CD14-positive monocyte (primary cell): ENCODE measurements at regions not wholly inside any gene's neighbourhood (a gene's known extent, or its start where the extent isn't known, plus 50 kb on each side); places are given as distances from the start of the nearest gene placed in this dataset.

Experiments used
- DNase-seq, 3 donors: peaks; one replicate each; pipeline ENCODE4 v3.0.0-alpha.2; 2011 to 2022
- H2AFZ ChIP-seq: 2 replicates; pipeline ENCODE4 v1.6.0; 2012; ENCODE audit warnings: mild to moderate bottlenecking, low read depth, low read length, inconsistent platforms; ENCODE audit not compliant: insufficient read depth, poor library complexity, severe bottlenecking
- H3K27ac ChIP-seq, 2 donors: 1 replicate in 1 of 2; 2 replicates in 1 of 2; pipeline ENCODE4 v1.5.1; 2012 to 2013; ENCODE audit warnings: low read length in 2 of 2, control low read depth in 1 of 2, inconsistent platforms in 1 of 2, low read depth in 1 of 2, mild to moderate bottlenecking in 1 of 2
- H3K27me3 ChIP-seq, 2 donors: one replicate each; pipeline versions ENCODE4 v1.6.0 to v1.6.1; 2011 to 2013; ENCODE audit warnings: low read length in 2 of 2; ENCODE audit not compliant: control insufficient read depth in 2 of 2, insufficient read depth in 2 of 2
- H3K36me3 ChIP-seq, 2 donors: replicated peaks in 1 of 2; 1 replicate in 1 of 2; 2 replicates in 1 of 2; pipeline versions ENCODE4 v1.5.1 to v1.6.1; 2012 to 2013; ENCODE audit warnings: low read length in 2 of 2, control low read depth in 1 of 2, inconsistent platforms in 1 of 2, mild to moderate bottlenecking in 1 of 2; ENCODE audit not compliant: insufficient read depth in 2 of 2, control insufficient read depth in 1 of 2
- H3K4me1 ChIP-seq, 2 donors: 1 replicate in 1 of 2; 2 replicates in 1 of 2; pipeline versions ENCODE4 v1.5.1 to v1.6.1; 2012 to 2013; ENCODE audit warnings: low read length in 2 of 2, control low read depth in 1 of 2, inconsistent platforms in 1 of 2, mild to moderate bottlenecking in 1 of 2, moderate library complexity in 1 of 2; ENCODE audit not compliant: insufficient read depth in 2 of 2, control insufficient read depth in 1 of 2
- H3K4me2 ChIP-seq: replicated peaks from 2 replicates; pipeline ENCODE3; 2012; ENCODE audit warnings: low read length, moderate library complexity, mild to moderate bottlenecking; ENCODE audit not compliant: poor library complexity, severe bottlenecking; ENCODE audit errors: extremely low read depth
- H3K4me3 ChIP-seq, 3 experiments: fragments of 200-600 bp in 1 of 3; sonication (generic) in 1 of 3; replicated peaks in 1 of 3; 1 replicate in 2 of 3; 2 replicates in 1 of 3; pipeline ENCODE4 v1.5.1; 2011 to 2013; ENCODE audit warnings: low read length in 3 of 3, mild to moderate bottlenecking in 3 of 3, control low read depth in 2 of 3, low read depth in 2 of 3, inconsistent platforms in 1 of 3, moderate library complexity in 1 of 3
- H3K79me2 ChIP-seq: 2 replicates; pipeline ENCODE4 v1.6.0; 2012; ENCODE audit warnings: mild to moderate bottlenecking, control low read depth, inconsistent platforms, low read length, moderate library complexity; ENCODE audit not compliant: insufficient read depth
- H3K9ac ChIP-seq: 2 replicates; pipeline ENCODE4 v1.6.0; 2017; ENCODE audit warnings: low read length, mild to moderate bottlenecking; ENCODE audit not compliant: insufficient read depth, poor library complexity, severe bottlenecking
- H3K9me3 ChIP-seq, 2 donors: replicated peaks in 1 of 2; 1 replicate in 1 of 2; 2 replicates in 1 of 2; pipeline versions ENCODE4 v1.5.1 to v1.6.1; 2012 to 2013; ENCODE audit warnings: low read length in 2 of 2, control low read depth in 1 of 2; ENCODE audit not compliant: control insufficient read depth in 1 of 2, insufficient read depth in 1 of 2
- H4K20me1 ChIP-seq: 2 replicates; pipeline ENCODE4 v1.6.0; 2012; ENCODE audit warnings: mild to moderate bottlenecking, low read length, control low read depth, moderate library complexity; ENCODE audit not compliant: insufficient read depth
- H3K27ac Mint-ChIP-seq, 7 donors: one replicate each; pipeline ENCODE4 v1.8.0; 2020; ENCODE audit warnings: mild to moderate bottlenecking in 7 of 7, mixed read lengths in 7 of 7, moderate library complexity in 6 of 7, inconsistent platforms in 2 of 7
- H3K27me3 Mint-ChIP-seq, 3 donors: one replicate each; pipeline ENCODE4 v1.8.0; 2021 to 2022; ENCODE audit warnings: low read depth in 3 of 3, mild to moderate bottlenecking in 3 of 3, mixed read lengths in 3 of 3, moderate library complexity in 3 of 3, inconsistent platforms in 1 of 3
- H3K36me3 Mint-ChIP-seq, 2 donors: one replicate each; pipeline ENCODE4 v1.8.0; 2020; ENCODE audit warnings: mixed read lengths in 2 of 2, inconsistent platforms in 1 of 2, mild to moderate bottlenecking in 1 of 2
- H3K4me1 Mint-ChIP-seq: one replicate; pipeline ENCODE4 v1.8.0; 2020; ENCODE audit warnings: mild to moderate bottlenecking, mixed read lengths
- H3K4me3 Mint-ChIP-seq, 2 donors: one replicate each; pipeline ENCODE4 v1.8.0; 2020; ENCODE audit warnings: mild to moderate bottlenecking in 2 of 2, mixed read lengths in 2 of 2, moderate library complexity in 1 of 2
- H3K9me3 Mint-ChIP-seq, 7 donors: one replicate each; pipeline ENCODE4 v1.8.0; 2020 to 2022; ENCODE audit warnings: mixed read lengths in 7 of 7, mild to moderate bottlenecking in 6 of 7, moderate library complexity in 6 of 7, inconsistent platforms in 2 of 7
- CTCF ChIP-seq: fragments of 200-600 bp; IDR thresholded peaks from one replicate; pipeline ENCODE4 v1.8.0; 2022; ENCODE audit warnings: antibody characterized with exemption, mild to moderate bottlenecking
- WGBS: methylation state at CpG from one replicate; pipeline ENCODE4 v1.1.5; 2013; ENCODE audit warnings: missing lambda C conversion rate; ENCODE audit not compliant: insufficient coverage; 5-methylcytosine and 5-hydroxymethylcytosine counted together
- intact Hi-C, 2 donors: fragments of 100-400 bp; cut with micrococcal nuclease; formaldehyde crosslinking; loops; one replicate each; pipeline versions ENCODE4 v1.15.0 to v1.15.1; 2023

GRCh38 chr18:2135309-2135708 is 436.0 kb downstream of the METTL4 start:
- Histone ChIP-seq H3K4me1 (no peaks in the 10 kb centered on the region), H3K9me3 (no peaks in the 10 kb centered on the region), H3K4me2 (no peak overlapping the region), H3K27ac (no peak overlapping the region), H3K36me3 (no peaks in the 10 kb centered on the region), H4K20me1 (no peaks in the 10 kb centered on the region), H3K79me2 (no peaks in the 10 kb centered on the region), H3K27me3 (no peaks in the 10 kb centered on the region), H2AFZ (no peak overlapping the region), H3K4me3 (no peak overlapping the region), H3K9ac (no peak overlapping the region)
- no peak overlapping the region for H3K4me3 Mint-ChIP-seq
- no peaks in the 10 kb centered on the region for H3K36me3 Mint-ChIP-seq
- intact Hi-C loops: no loop called here
- no peaks in the 10 kb centered on the region for H3K4me1 Mint-ChIP-seq
- H3K27me3 Mint-ChIP-seq: peaks cover 0 to 2% (median 0%) of the 10 kb centered on the region in 3 donors
- DNase-seq: no peak
- WGBS: 88% methylated on average over 3 of the region's 3 CpGs
- H3K9me3 Mint-ChIP-seq: peaks cover 0 to 2% (median 0%) of the 10 kb centered on the region in 7 donors
- no peak overlapping the region for H3K27ac Mint-ChIP-seq
- no peak for TF ChIP-seq CTCF

- Mint-ChIP-seq H3K27ac (no peak overlapping the region), H3K36me3 (no peaks in the 10 kb centered on the region), H3K4me3 (no peak overlapping the region), H3K4me1 (peaks cover 4% of the 10 kb centered on the region), H3K27me3 (peaks cover 0 to 4% (median 3%) of the 10 kb centered on the region in 3 donors), H3K9me3 (peaks cover 0 to 1% (median 0%) of the 10 kb centered on the region in 7 donors)
- WGBS: no CpG with 5 or more reads among the region's 3 CpGs
- Histone ChIP-seq H3K79me2 (no peaks in the 10 kb centered on the region), H3K9me3 (no peaks in the 10 kb centered on the region), H3K4me1 (no peaks in the 10 kb centered on the region), H3K4me3 (no peak overlapping the region), H4K20me1 (no peaks in the 10 kb centered on the region), H3K9ac (no peak overlapping the region), H3K36me3 (no peaks in the 10 kb centered on the region), H3K4me2 (no peak overlapping the region), H3K27ac (no peak overlapping the region), H3K27me3 (no peaks in the 10 kb centered on the region), H2AFZ (no peak overlapping the region)
- no peak for TF ChIP-seq CTCF
- no peak for DNase-seq
- intact Hi-C loops: no loop called here
These were observed 432.8 kb downstream of the METTL4 start for GRCh38 chr18:2138552-2138951.
